ENCODE measurements at regions not wholly inside any gene's neighbourhood (a gene's known extent, or its start where the extent isn't known, plus 50 kb on each side); places are given as distances from the start of the nearest gene placed in this dataset.
"Not testable (repeated sequence)": the region's sequence is repeated elsewhere in the genome, so short reads cannot be mapped to it uniquely, and the experiment has no call there.

GRCh38 chr14:86777963-86778602 is 1214.9 kb downstream of the GALC start:
- DNase-seq: peak; percentile 56

GRCh38 chr14:86775896-86776295 is 1217.1 kb downstream of the GALC start:
- not testable (repeated sequence) for DNase-seq

DNA sequence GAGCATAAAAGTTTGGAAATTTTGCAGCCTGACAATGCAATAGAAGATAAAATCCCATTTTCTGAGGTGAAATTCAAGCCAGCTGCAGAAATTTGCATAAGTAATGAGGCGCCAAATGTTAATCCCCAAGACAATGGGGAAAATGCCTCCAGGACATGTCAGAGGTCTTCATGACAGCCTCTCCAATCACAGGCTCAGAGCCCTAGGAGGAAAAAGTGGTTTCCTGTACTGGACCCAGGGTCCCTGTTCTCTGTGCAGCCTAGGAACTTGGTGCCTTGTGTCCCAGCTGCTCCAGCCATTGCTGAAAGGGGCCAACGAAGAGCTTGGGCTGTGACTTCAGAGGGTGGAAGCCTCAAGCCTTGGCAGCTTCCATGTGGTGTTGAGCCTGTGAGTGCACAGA is 1218.1 kb downstream of the GALC start:
- no peak for DNase-seq

- no peak for DNase-seq
Measured at GRCh38 chr14:86772075-86772474, 1220.9 kb downstream of the GALC start.

DNA sequence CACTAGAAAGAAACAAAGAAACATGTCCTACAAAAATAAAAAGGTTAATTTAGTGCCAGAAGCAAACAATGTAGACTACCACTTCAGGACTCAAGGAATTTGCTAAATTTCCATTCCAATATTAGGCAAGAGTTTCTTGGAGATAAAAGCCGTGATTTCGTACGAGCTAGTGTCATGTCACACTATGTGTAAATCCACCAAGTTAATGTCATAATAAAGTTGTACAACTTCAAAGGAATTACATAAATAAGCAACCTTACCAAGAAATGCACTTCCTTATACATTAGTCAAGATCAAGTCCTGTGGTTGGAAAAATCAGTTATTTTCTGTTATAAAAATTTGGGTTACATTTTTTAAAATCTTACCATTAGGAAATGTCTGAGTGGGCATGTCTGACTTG is 1222.8 kb downstream of the GALC start:
- DNase-seq: no peak

GRCh38 chr14:86766469-86766868 is 1226.5 kb downstream of the GALC start:
- peak; percentile 29 for DNase-seq

DNA sequence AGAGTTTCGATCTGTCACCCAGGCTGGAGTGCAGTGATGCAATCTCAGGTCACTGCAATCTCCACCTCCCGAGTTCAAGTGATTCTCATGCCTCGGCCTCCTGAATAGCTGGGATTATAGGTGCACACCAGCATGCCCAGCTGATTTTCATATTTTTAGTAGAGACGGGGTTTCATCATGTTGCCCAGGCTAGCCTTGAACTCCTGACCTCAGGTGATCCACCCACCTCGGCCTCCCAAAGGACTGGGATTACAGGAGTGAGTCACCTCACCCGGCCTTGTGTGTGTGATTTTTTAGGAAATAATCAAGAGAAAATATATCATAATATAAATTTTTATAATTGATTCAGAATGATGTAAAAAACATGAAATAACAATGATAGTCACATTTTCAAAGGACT is 1231.4 kb downstream of the GALC start:
- no peak for DNase-seq

DNA sequence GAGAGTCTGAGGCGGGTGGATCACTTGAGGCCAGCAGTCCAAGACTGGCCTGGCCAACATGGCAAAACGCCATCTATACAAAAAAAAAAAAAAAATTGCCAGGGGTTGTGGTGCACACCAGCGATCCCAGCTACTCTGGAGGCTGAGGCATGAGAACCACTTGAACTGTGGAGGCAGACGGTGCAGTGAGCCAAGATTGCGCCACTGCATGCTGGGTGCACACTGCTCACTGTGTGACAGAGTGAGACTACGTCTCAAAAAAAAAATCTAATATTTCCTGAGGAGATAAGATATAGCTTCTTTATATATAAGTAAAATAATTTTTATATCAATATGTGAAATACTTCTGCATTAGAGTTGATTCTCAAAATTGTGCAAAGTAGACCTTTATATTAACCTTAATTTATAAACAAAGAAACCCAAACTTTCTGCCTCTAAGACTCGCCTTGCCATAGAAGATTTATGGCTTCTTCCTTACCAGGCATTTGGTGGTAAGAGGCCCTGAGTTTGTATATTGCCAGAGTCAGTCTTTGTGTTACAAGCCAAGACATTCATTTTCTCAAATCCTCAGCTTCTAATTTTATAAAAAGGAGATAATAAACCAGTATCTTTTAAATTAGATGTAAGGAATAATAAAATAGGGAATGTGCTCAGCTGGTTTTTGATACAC is 1226.7 kb downstream of the FLRT2 start:
- no peak for DNase-seq

GRCh38 chr14:86750488-86750887 is 1220.5 kb downstream of the FLRT2 start:
- DNase-seq: not testable (repeated sequence)

DNA sequence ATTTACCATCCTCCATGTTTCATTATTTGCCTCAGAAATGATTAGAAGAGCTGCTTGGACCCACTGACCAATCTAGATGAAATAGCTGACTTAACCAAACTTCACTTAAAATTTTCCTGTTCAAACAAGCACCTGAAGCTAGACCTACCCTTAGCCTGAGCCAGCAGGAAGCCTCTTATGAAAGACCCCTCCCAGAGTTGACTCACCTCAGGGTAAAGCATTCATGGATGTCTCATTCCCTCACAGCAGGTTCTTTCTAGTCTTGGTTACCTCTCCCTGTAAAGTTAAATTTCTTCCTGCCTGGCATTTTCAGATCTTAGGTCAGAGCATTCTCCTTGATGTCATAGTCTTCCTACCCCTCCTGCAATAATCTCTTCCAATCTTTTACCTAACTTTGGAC is 1209.8 kb downstream of the FLRT2 start:
- DNase-seq: no peak

DNA sequence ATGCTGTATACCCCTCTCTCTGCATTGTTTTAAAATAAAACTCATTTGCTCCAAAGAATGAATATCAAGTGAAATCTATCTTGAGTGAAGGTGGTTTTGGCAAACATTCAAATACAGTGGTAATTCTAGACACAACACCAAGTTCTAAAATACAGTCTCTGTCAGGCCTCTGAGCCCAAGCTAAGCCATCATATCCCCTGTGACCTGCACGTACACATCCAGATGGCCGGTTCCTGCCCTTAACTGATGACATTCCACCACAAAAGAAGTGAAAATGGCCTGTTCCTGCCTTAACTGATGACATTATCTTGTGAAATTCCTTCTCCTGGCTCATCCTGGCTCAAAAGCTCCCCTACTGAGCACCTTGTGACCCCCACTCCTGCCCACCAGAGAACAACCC is 1201.5 kb downstream of the FLRT2 start:
- not testable (repeated sequence) for DNase-seq

GRCh38 chr14:86723254-86723624 is 1193.3 kb downstream of the FLRT2 start:
- DNase-seq: no peak

- DNase-seq: no peak
Measured at GRCh38 chr14:86722612-86723253, 1192.8 kb downstream of the FLRT2 start.

DNA sequence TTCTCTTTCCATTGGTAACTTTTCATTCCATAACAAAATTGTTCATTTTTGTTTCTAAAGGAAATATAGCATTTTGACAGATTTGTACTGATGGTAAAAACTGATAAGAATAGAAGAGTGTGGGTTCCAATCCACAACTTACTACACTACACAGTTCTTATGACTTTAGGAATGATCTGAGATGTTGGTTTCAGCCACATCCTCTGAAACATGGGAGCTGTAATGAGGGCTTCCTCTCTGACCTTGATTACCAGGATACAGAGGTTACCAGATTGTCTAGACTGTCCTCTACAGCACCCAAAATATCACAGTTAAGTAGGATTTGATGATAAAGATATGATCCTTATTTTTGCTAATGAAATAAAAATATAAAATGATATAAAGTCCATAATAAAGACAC is 1184.6 kb downstream of the FLRT2 start:
- DNase-seq: no peak

DNA sequence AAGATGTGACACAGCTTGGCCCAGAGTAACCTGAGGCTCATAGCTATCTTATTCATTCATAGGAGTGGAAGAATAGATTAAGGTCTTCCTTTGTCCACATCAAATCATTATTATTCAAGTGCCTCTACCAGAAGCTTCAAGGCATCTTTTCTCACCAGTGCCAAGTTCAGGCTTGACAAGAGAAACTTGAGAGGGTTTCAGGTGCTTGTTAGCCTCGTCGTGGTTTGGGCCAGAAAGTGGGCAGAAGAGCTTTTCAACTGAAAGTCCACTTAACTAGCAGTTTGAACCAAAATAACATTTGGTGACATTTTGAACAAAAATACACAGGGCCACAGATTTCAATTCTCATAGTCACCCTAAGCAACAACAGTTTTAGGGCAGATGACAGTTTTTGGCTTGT is 1184.2 kb downstream of the FLRT2 start:
- no peak for DNase-seq

GRCh38 chr14:86712727-86713126 is 1182.8 kb downstream of the FLRT2 start:
- DNase-seq: no peak

- DNase-seq: no peak
Measured at GRCh38 chr14:86712176-86712575, 1182.2 kb downstream of the FLRT2 start.

- DNase-seq: no peak
Measured at GRCh38 chr14:86708846-86709339, 1178.9 kb downstream of the FLRT2 start.

GRCh38 chr14:86707071-86707470 is 1177.1 kb downstream of the FLRT2 start:
- no peak for DNase-seq

GRCh38 chr14:86683561-86683960 is 1153.6 kb downstream of the FLRT2 start:
- DNase-seq: no peak

DNA sequence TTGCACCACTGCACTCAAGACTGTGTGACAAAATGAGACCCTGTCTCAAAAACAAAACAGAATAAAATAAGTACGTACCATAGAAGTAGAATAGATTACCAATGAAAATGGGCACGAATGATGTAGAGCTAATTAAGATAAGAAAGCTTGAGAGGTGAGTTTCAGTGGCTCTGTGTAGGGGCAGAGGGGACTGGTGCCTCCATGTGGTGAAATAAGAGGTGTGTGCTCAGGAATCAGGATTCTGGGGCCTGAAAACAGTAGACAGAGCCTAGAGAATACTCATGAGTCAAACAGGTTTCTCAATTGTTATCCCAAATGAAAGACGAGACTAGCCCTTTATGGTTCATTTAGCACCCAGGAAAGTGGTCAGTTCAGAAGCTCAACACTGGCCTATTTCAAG is 1145.1 kb downstream of the FLRT2 start:
- no peak for DNase-seq

DNA sequence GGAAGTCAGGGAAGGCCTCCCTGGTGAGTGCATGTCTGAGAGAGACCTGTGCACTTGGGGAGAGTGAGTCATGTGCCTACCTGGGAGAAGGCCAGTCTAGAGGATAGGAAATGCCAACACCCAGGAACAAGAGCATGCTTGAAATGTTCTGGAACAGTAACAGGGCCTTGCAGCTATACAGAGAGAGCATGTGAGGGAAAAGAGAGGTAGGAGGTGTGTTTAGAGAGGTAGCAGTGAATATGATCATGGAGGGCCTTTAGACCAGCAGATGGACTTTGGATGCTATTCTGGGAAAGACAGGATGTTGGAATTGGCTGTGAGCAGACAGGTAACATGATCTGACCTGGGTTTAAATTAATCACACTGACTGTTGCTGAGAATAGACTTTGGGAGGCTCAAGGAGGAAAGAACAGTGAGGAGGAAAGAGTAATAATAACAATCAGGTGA is 1143.6 kb downstream of the FLRT2 start:
- DNase-seq: no peak

DNA sequence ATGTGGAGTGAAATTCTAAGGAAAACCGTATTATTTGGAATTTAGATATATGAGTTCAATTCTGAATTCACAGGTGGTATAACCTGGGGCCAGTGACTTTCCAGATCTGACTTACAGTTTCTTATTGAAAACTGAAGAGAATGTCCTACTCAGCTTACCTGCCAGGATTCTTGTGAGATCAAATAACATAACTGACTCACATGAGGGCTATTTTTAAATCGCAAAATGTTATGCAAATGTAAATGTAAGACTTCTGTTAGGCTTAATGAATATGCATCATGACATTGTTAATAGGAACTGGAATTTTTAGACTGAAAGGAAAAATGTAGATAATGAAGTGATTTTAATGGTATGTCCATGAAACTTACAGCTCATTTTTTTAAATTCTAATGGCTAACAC is 1142.1 kb downstream of the FLRT2 start:
- DNase-seq: no peak

DNA sequence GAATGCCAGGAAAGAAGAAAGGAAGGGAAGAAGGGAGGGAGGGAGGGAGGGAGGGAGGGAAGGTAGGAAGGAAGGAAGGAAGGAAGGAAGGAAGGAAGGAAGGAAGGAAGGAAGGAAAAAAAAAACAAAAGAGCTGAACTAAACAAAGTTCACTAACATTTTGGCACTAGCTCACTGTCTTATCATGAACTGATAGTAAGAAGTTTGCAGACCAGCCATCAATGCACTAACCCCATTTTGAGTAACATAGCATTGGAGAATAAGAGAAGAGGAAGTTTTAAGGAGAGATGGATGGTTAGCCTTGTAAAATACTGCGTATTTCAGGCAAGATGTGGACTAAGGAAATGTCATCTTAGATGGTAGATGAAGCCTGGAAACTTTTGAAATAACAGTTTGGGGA is 1136.0 kb downstream of the FLRT2 start:
- no peak for DNase-seq
